ENCODE measurements at regions not wholly inside any gene's neighbourhood (a gene's known extent, or its start where the extent isn't known, plus 50 kb on each side); places are given as distances from the start of the nearest gene placed in this dataset.

DNA sequence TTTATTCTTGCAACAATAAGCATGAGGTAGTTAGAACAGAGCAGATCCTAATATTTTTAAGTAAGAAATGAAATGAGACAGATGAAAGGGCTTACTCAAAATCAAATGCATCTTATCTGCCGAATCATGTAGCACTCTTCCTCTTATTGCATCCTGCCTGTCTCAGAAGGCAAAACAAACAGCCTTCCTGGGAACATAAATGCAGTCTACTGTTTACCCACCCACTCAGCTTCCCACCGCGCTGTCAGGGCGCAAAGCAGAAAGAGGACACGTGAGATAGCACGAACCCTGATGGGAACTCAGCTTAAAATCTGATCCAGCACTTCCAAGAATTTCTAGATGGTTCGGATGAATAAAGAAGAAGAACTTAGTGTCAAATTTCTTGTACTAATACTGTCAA lies 114.4 kb upstream of the CDK1 start:
- no peak for DNase-seq

DNA sequence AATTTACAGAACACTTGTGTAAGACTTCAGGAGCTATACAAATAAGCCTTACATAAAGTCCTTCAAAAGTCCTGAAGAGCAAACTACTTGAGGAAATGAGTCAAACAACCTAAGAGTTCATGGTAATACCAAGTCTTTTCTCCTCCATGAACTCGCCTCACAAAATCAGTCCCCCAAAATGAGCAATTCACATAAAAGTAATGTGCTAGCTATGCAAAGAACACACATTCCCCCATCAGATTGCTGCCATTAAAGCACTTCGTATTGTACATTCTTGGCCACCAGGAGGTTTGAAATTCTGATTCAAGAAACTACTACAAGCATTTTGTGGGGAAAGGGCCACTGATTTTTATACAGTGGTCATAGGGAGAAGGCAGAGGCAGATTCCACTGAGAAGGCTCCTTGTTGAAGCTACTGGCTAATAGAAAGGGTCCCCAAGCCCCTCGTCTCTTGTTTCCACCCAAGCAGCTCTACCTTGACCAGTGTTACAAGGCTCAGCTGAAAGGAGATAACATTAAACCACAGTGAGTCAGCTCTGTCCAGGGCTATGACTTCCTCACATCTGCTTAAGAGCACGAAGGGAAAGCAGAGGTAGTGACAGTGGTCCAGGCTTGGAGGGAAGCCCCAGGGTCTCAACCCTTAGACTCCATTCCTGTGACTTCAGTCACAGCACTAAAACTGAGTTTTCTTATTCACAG lies 115.2 kb upstream of the CDK1 start:
- DNase-seq = no peak

DNA sequence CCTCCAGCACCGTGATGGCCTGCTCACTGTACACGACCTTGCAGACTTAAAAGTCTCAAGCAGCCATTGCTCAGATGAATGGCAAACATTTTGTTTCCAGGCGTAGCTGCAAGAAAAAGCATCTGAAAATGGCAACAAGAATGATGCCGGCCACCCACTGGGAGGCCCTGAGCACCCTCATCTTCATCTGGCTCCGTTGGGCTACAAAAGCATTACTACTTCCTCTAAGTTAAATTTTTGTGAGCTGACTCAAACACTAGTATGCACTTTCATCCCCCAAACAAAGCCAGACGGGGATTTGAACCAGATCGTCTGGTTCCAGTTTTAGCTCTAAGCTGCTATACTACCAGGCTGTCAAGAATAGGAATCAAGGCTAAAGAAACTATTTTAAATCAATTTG lies 116.6 kb upstream of the CDK1 start:
- no peak for DNase-seq

DNA sequence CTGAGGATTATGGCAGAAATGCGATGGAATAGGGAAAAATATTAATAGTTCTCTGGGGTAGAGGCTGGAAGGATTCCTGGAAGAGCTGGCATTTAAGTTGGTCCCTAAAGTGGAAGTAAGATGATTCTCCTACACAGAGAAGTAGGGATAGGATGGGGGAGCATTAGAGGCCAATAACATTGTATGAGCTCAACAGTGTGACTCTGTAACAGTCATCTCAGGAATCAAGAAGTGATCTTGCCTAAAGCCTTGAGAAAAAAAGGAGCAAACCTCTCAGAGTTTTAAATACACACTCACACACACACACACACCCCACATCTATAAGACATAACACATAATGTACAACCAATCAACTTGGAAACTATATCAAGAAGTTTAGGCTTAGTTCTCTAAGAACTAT lies 117.7 kb upstream of the CDK1 start:
- no peak for DNase-seq

DNA sequence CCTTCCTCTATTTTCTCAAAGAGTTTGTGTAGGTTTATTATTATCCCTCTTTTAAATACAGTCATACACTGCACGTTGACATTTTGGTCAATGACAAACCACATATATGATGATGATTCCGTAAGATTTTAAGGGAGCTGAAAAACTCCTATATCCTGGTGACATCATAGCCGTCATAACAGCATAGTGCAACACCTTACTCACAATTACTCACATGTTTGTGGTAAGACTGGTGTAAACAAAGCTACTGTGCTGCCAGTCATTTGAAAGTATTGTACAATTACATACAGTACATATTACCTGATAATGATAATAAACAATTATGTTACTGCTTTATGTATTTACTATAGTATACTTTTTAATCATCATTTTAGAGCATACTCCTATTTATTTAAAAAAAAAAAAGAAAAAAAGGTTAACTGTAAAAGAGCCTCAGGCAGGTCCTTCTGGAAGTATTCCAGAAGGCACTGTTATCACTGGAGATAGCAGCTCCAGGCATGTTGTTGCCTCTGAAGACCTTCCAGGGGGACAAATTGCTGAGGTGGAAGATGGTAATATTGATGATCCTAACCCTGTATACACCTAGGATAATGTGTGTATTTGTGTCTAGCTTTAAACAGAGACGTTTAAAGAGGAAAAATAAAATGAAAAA lies 123.3 kb upstream of the CDK1 start:
- DNase-seq = no peak

DNA sequence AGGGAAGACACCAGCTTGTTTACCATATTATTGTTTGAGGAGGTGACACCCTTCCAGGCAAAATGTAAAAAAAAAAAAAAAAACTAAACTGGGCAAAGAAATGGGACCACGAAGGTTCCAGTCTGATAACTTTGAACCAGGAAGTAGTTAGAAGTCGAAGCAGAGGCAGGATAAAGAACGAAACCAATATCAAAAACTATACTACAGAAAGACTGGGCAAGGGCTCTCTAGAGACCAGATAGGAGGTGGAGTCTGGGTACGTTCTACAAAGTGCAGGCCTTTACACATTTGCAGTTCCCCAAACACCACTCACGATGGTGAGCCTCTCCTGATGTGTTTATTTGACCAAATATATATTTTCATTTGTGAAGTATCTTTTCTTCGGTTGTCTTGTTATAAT lies 125.7 kb upstream of the CDK1 start:
- no peak for DNase-seq

DNA sequence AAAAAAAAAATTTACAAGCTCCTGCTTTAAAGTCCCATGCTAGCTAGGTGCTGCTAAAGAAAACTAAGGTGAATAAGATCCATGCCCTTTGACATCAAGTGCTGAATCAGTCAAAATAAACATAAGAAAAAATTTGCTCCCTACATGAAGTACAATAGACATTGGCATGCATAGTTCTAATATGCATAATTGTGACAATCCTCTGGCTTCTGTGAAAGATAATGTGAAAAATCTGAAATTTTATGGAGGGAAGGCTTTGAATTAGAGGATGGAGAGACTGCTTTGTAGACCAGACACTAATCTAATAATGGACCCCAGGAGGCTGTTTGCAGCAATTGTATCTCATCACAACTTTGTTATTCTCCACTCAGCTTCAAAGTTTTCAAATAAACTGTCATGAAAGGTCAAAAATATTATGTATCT lies 127.9 kb upstream of the CDK1 start:
- no peak for DNase-seq

DNA sequence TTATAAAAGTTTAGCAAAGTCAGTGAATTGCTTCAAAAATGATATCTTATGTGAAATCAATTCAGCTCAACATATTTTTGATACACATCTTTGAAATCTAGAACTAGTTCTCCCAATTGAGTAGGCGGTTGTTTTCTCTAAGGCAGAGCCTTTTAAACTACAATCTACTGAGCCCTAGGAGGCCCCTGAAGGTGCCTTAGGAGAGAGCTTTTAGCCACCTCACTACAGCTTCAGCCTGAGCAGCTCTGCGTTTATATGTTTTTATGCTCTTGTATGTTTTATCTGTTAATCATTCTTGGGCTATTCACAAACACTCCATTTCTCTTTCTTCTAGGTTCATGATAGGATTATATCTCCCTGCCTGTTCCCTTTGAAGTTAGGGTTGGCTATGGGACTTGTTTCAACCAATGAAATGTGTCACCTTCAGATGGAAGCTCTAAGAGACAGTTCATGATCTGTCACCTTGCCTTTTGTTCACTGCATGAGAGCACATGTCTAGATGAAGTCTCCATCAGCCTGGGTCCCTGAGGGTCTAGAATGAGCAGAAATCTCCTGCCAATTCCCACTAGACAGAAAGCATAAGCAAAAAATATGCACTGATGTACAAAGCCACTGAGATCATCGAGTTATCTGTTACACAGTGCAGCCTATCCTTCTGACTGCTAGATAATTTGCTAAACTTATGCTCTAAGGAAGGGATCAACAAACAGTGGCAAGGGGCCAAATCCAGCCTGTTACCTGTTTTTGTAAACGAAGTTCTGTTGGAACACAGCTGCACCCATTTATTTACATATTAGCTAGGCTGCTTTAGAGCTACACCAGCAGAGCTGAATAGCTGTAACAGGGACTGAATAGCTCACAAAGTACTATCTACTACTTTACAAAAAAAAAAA lies 128.5 kb upstream of the CDK1 start:
- DNase-seq = no peak

DNA sequence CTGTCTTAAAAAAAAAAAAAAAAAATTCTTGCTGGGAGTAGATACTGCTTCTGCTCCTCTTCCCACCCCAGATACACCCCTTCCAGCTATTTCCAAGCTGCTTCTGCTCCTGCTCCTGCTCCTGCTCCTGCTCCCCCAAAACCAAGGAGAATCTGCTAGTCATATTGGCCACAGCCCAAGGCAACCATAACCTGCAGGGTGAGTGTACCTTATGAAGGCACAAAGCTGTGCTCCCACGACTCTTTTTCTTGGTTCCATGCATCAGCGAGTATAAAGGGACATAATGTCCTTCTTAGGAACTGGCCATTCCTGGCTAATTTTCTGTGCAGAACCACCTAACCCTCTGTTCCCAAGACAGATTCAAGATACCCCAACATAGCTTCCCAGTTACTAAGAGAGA lies 129.5 kb upstream of the CDK1 start:
- no peak for DNase-seq

DNA sequence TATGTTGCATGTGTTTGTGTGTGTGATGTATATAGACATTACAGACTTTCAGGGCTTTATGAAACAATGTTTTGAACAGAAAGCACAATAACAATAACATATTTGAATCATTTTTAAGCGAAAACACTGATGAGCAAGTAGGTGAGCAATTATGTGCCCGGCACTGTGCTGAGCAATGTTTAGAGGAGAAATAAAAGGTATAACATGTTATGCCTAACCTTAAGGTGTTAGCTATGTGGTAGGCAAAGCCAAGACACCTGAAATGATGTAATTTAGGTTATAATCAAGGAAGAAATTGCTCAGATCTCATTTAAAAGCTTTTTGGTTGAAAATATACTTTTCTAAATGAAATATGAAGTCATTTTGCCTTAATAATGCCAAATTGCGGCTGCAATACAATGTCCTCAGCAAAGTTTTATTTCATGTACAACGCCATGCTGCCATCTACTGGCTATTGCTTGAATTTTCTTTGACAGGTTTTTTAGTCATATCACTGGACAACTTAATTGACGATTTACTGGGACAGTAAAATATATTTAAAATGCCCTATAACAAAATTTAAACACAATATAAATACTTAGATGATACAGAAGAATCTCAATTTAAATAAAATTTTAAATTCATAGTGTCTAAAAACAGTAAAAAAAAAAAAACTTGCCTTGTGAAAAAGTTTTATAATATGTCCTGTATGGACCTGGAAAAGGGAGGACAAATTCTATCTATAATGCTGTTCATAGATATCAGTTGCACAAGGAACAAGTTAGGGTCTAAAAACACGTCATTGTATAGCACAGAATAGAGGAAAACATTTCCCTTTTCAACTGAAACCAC lies 131.1 kb upstream of the CDK1 start:
- DNase-seq = no peak

DNA sequence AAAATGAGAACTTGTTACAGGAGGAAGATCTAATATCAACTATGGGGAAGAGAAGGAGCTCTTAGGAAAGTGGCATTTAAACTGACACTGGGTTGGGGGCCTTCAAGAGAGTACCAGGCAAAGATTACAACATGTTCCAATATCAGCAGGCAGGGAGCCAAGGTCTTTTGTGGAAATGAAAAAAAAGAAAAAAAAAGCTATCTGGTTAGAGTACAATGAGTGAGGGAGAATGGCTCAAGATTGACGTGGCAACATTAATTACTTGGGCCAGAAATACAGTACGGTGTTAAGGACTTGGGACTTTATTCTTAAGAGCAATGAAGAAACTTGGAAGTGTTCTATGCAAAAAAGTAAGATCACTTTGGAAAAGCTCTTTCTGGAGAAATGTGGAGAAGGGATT lies 132.3 kb upstream of the CDK1 start:
- DNase-seq = no peak

DNA sequence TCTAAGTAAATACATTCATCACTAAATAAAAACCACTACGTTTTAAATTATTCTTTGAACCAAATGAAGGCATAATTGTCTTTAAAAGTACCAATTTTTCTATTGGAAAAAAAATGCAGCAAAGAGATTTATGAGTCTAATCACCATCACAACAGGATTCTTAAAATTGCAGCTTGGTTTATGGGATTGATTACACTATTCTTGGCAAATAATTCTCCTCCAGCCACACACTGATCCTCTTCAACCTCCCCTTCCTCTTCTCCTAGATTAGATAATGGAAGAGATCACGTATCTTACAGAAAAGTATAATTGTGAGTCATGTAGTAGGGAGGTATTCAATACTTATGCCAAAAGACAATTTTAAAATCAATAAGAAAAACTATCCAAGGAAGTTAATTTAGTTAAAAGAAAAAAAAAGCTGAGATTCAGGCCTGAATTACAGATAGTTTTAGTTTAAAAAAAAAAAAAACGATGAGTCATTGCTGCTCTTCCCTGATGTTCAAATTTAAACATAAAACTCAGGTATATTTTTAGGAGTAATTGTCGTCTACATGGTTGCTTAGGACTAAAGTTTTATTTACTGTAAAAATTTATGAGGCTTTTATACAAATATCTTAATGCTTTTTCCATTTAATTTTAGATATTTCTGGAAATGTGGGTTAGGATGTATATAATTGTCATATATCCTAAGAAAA lies 133.7 kb upstream of the CDK1 start:
- DNase-seq = no peak

DNA sequence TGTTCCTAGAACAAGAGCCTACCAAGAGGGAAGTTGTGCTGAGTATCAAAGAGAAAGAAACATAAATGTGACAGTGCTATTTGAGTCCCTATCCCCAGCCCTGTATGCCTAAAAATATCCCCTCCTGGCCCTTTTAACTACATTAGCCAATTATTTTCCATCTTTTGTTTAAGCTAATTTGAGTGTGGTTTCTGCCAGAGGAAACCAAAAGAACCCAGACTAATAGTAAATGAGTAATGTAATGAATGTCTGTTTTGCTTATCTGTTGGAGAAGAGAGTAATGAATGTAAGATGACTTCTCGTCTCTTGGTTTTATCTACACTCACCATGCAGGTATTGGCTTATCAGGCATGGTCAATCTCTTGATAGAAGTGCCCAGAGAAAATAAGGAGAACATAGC lies 134.4 kb upstream of the CDK1 start:
- no peak for DNase-seq

DNA sequence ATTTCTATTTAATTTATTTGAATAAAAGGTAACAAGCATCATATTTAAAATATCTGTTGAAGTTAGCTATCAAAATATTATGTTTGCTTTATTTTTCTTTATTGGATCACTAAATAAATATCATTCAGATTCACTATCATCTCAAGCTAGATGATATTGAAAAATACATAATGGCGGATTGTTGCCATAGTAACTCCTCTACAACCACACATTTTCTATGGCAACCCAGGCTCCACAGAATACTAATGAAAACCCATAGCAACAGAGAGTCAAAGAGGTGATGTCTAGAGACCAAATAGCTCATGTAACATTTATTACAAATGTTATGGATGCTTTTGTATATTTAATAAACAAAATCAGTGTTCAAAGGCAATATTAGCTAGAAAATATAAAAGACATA lies 148.9 kb upstream of the CDK1 start:
- DNase-seq = no peak

DNA sequence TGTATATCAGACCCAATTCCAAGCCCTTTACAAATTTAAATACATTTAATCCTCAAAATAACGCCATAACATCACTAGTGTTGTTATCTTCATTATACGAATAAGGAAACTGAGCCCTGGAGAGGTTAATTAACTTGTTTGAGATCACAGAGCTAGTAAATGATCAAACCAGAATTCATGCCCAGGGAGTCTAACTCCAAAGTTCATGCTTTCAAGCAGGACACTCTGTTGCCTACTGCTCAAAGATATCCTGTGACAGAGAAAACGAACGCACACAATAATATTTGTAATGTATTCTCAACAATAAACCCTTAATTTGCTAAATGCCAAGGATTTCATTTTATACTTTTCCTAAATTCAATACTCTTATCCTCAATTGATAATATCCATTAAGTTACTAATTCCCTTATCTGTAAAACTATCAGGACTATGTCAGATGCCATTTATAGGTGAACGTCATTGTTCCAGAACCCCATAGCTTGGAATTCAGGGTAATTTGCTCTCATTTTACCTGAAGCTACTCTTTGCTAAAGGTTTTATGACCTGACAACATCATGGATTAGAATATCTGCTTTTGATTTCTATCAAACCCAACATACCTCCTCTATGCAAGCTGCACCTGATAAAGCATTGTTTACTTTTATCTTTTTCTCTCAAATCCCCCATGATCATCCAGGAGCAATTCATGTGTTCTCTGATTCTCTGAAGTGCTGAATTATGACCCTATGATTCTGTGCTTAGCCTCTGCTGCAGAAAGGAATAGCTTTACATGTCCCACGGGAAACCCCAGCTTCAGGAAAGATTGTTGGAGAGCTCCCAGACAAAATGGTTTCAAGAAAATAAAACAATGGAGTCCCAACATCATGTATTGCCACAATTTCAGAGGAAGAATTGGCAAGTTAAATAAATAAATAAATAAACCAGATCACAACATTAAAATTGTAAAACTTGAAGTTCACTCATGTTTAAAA lies 150.2 kb upstream of the CDK1 start:
- DNase-seq = no peak

DNA sequence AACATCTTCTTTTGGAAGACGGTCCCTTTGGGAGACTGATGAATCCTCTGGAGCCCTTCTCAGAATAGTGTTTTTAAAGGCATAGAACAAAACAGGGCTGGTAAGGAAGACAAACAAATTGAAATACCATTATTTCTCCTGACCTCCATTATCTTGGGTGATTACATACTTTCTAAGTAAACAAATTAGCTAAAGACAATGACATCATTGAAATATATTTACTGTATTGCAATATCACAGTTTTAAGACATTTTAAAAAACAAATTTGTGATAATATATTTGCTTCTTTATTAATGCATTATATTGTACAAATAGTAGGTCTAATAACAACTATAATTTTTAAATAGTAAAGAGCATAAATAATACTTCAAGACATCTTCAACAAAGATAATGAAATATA lies 152.2 kb upstream of the CDK1 start:
- no peak for DNase-seq

DNA sequence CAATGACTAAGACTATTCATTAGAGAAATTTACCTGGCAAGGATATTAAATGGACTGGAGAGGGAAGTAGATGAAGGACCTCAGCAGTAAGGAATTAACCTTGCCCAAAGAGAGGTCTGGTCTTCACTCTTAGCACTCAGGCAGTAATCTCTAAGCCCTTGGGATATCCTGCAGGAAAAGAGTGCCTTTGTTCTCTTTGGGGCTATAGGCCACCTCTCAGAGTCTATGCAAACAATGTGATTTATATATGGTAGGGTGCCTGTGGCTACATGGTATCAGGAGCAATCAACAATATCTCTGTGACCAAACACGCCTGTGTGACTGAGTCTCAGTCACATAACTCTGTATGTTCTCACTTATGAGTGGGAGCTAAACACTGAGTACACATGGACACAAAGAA lies 154.7 kb upstream of the CDK1 start:
- no peak for DNase-seq

DNA sequence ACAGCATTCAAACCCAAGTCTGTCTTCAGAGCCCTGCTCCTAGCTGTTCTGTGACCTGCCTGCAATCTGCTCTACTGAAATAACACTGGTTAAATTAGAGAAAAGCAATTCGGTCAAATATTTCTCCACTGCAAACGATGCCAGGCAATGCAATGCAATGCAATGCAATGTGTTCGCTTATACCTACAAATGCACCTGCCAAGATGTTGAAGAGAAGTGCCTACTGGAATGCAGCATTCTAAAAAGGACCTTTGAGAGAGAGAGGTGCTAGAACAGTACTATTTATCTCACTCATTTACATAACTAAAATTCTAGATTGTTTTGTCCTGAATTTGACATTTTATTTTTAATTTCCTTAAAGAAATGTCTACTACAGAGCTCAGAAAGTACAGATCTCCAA lies 157.3 kb upstream of the CDK1 start:
- DNase-seq = no peak

DNA sequence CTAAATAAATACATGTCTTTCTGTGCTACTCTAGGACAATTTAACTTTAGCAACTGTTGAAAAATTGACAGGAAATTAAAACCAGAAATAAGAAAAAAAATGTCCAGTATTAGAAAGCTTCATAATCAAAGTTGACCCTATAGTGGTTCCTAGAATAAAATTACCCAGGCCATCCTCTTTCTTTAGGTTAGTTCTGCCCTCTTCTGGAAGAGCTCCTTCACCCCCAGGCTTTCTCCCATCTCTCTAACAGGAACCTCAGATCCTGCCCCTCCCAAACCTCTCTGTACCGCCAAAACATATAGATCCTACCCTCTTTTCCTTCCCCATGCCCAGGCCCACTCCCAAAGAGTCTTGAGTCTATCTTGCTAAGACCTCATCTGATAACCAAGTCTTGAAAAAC lies 159.4 kb upstream of the CDK1 start:
- DNase-seq = no peak

DNA sequence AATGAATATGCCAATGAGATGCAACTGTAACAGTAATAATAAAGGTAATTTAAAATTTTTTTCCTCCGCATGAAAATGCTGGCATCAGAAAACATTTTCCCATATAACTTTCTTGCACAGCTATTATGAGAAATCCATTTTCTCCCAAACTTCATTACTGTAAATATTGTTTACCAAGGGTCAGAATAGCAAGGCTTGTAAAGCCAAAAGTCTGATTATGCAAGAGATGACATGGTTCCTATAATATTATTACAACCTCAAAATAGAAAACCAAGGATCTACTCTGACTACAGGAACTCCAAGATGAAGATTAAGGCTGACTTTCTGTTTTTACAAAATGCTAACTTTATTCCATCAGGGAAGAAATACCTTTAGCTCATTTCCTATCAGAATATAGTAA lies 162.7 kb upstream of the CDK1 start:
- no peak for DNase-seq

DNA sequence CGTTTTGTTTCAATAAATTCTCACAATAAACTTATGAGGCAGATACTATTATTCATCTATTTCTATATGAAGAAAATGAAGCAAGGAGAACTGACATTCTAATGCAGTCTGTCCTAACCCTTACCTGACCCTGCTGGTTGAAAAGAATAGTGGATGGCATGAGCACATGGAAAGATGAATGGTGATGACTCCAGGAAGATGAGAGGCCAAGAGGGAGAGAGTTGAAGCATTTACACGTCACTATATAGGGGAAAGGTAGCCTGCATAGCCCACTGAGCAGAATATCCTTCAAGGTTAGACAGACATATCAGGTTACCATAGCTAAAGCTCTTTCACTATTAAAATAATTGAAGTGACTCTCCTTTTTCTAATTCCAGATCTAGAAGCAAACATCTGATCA lies 163.9 kb upstream of the CDK1 start:
- DNase-seq = no peak

Measured in CD4-positive, alpha-beta T cell treated with Interleukin-15 for 1 hour (primary cell).